ENCODE measurements at regions not wholly inside any gene's neighbourhood (a gene's known extent, or its start where the extent isn't known, plus 50 kb on each side); places are given as distances from the start of the nearest gene placed in this dataset.

DNA sequence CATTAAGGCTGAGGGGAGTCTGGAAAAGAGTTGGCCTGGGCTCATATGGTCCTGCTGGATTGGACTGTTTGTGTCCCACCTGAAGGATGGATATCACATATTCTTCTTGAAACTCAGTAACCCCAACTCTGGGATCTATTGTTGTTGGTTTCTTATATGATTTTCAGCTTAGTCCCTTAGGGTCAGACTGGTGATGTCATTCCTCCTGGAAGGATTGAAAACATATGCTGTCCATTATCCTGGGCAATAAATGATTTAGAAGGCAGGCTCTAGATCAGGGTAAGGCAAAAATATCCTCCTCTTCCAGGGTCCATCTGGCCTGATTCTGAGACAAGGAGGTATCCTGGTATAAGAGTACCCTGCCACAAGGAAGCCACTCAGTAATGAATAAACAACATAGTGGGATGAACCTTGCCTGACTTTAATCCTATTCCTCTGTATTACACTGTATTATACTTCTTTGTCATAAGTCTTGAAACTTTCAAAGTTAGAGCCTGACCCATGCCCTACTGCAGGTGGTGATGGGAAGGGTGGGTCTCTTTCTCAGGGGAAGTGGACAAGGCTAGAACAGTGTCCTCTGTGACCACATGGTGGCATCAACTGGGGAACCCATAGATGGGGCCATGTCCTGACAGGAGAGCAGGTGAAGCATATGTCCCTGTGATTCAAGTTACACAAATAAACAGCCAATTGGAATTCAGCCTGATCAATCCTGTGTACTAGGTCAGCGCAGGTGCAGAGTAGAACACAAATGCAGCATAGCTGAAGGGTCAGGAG is 454.4 kb upstream of the TRPC7 start:
- TF ChIP-seq CTCF (IDR thresholded peaks at IDR 0.05) (no peak), POLR2A (IDR thresholded peaks at IDR 0.05) (no peak)
